IMR-90 (cell line): ENCODE measurements at regions not wholly inside any gene's neighbourhood (a gene's known extent, or its start where the extent isn't known, plus 50 kb on each side); places are given as distances from the start of the nearest gene placed in this dataset.

Source experiments
- CEBPB ChIP-seq: IDR thresholded peaks from 2 replicates; pipeline ENCODE4 v1.6.1; 2012; ENCODE audit warnings: low read depth, low read length, improper control_type of control experiment
- CTCF ChIP-seq: conservative IDR thresholded peaks from 2 replicates; pipeline ENCODE4 v1.5.1; 2012; ENCODE audit warnings: mild to moderate bottlenecking, low read depth, low read length, improper control_type of control experiment
- FOS ChIP-seq: fragments of 150-350 bp; IDR thresholded peaks from 2 replicates; pipeline ENCODE4 v1.6.1; 2016; ENCODE audit warnings: low read depth, low read length
- MAFK ChIP-seq: IDR thresholded peaks from 2 replicates; pipeline ENCODE4 v1.6.1; 2012; ENCODE audit warnings: low read depth, low read length, improper control_type of control experiment
- POLR2A ChIP-seq: IDR thresholded peaks from 2 replicates; pipeline ENCODE4 v1.6.1; 2012; ENCODE audit warnings: mild to moderate bottlenecking, low read depth, low read length
- RAD21 ChIP-seq: IDR thresholded peaks from 2 replicates; pipeline ENCODE4 v1.6.1; 2012; ENCODE audit warnings: low read length, improper control_type of control experiment
- RFX5 ChIP-seq: IDR thresholded peaks from 2 replicates; pipeline ENCODE4 v1.8.0; 2012; ENCODE audit warnings: low read depth, mild to moderate bottlenecking, low read length, moderate library complexity
- SMC3 ChIP-seq: fragments of 150-350 bp; IDR thresholded peaks from 2 replicates; pipeline ENCODE4 v1.6.1; 2016; ENCODE audit warnings: low read depth, mild to moderate bottlenecking, antibody characterized with exemption, low read length, moderate library complexity
- TF ChIP-seq, protein P1 (sequence below): fragments of 150-350 bp; IDR thresholded peaks from 2 replicates; pipeline ENCODE4 v1.6.1; 2017; ENCODE audit warnings: mild to moderate bottlenecking, antibody characterized with exemption, low read length, low read depth

GRCh38 chr3:40689837-40690236, 165.1 kb downstream of the ZNF621 start:
- TF ChIP-seq CTCF (no peak), POLR2A (no peak), CEBPB (no peak), RFX5 (no peak), FOS (no peak), RAD21 (no peak), MAFK (no peak), SMC3 (no peak)
- TF ChIP-seq, protein P1, sequence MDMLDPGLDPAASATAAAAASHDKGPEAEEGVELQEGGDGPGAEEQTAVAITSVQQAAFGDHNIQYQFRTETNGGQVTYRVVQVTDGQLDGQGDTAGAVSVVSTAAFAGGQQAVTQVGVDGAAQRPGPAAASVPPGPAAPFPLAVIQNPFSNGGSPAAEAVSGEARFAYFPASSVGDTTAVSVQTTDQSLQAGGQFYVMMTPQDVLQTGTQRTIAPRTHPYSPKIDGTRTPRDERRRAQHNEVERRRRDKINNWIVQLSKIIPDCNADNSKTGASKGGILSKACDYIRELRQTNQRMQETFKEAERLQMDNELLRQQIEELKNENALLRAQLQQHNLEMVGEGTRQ = no peak
